H1 (cell line): ENCODE measurements at regions not wholly inside any gene's neighbourhood (a gene's known extent, or its start where the extent isn't known, plus 50 kb on each side); places are given as distances from the start of the nearest gene placed in this dataset.

Experiments
- CBX5 ChIP-seq: fragments of 300-800, 300-1000 bp; sonication (generic); IDR thresholded peaks from 2 replicates; pipeline ENCODE4 v1.7.1; 2016; ENCODE audit warnings: antibody characterized with exemption, low read length, low read depth

GRCh38 chr15:97215629-97216028, 744.9 kb upstream of the ARRDC4 start (continued):
- TF ChIP-seq CBX5: no peak
